NCI-H774 (cell line): ENCODE measurements at regions not wholly inside any gene's neighbourhood (a gene's known extent, or its start where the extent isn't known, plus 50 kb on each side); places are given as distances from the start of the nearest gene placed in this dataset.
"Not testable (repeated sequence)": the region's sequence is repeated elsewhere in the genome, so short reads cannot be mapped to it uniquely, and the experiment has no call there.

Experiments
- DNase-seq: peaks from one replicate; lab custom pipeline; 2025; lab: John Stamatoyannopoulos, UW

DNA sequence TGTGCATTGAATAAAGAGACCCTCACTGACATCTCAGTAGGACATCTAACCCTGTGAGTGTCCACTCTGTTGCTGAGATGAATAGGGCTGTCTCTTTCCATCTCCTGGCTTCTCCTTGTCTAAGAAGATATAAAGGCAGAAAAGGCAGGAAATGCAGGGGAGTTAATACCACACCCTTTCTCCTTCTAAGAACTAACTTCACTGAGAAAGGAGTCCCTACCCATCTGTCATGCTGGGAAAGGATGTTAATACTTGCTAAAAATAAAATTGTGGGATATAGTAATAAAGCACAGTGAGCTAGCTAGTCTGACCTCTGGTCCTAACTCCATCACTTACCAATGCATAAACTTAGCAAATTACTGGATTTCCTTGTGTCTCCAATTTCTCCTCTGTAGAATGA, 213.9 kb upstream of the FIGN start:
- DNase-seq = no peak

DNA sequence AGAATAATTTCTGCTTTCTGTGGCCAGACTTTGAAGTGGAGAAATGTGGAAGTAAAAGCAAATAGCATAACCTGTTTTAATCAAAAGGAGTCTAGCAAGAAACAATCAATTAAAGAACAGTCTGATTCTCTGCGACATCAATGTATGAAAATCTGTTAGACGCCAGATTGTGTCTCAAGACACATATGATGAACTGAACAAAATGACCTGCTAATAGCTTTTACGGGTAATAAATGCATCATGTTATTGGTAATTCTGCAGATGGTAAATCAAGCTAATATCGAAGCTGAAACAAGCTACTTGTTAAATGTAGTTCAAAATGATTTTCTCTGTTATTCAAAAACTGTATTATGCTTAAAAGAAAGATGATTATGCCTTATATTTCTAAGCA, 208.5 kb upstream of the FIGN start:
- DNase-seq = no peak

DNA sequence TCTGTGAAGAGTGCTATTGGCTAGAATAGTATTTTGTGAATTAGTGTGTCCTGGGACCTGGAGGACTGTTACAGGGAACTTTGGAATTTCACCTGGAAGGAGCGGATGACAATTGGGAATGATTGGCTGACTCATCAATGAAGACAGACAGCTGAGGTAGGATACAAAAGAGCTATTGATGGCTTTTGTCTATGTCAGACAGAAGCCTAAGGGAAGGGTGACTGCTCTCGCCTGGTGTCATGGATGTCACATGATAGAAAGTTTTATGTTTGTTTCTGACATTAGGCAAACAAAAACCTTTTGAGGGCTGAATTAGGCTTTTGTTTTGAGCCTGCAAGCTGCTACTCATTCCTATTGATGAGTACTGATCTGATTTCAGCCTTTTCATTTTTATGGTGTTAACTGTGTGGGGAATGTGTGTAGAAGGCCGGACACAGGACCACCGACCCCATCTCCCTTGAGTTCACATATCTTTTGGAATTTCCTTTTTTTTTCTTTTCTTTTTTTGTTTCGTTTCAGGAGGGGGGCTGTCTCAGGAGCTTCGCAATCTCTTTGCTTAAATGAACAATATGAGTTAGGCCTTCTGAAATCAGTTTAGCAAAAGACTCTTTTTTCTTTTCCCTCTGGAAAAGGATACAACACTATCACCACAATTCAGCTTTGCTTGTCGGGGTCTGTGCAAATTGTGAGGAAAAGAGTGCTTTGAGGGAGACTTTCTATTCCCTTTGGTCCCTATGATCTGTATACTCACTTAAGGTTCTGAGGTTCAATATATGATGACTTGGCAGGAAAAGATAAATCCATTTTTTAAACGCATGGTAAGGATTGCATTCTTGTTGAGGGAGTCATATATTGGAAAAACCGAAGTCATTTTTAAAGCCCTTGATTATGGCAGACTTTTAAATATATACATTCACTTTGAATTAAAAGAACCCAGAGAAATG, 207.9 kb upstream of the FIGN start:
- DNase-seq = no peak

DNA sequence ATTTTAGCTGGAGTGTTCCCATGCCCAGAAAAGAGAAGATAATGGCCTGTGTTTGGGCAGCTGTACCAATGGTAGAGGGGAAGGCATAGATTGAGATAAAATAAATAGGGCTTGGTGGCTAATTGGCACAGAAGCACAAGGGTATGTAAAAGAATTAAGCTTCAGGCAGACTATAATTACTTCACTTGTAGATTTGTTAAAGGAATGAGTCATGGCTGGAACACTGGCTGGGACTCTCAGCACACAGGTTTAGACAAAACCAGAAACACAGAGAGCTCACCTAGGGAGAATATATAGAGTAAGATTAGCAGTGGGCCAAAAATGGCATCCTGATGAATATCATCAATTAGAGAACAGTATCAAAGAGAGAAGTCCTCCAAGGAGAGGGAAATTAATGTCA, 198.3 kb upstream of the FIGN start:
- peak; percentile 59 for DNase-seq

DNA sequence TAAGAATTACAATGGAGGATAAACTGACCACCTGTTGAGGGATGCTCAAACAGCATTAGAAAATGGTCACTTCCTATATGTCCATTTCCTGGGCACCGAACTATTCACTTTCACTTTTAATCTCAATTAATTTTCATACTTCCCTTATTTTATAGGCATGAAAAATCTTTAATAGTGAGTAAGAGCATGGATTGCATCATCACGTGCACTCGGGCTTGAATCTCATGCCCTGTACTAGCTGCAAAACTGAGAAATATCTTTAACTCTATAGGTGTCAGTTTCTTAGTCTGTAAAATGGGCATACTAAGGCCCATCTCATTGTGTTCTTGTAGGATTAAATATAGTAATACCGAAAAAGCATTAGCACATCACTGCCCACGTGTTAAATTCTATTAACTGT, 183.9 kb upstream of the FIGN start:
- DNase-seq = no peak

DNA sequence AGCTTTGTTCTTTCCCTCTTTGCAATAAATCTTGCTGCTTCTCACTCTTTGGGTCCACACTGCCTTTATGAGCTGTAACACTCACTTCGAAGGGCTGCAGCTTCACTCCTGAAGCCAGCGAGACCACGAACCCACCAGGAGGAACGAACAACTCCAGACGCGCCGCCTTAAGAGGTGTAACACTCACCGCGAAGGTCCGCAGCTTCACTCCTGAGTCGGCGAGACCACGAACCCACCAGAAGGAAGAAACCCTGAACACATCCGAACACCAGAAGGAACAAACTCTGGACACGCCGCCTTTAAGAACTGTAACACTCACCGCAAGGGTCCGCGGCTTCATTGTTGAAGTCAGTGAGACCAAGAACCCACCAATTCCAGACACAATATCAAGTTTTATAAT, 178.7 kb upstream of the FIGN start:
- DNase-seq = not testable (repeated sequence)

DNA sequence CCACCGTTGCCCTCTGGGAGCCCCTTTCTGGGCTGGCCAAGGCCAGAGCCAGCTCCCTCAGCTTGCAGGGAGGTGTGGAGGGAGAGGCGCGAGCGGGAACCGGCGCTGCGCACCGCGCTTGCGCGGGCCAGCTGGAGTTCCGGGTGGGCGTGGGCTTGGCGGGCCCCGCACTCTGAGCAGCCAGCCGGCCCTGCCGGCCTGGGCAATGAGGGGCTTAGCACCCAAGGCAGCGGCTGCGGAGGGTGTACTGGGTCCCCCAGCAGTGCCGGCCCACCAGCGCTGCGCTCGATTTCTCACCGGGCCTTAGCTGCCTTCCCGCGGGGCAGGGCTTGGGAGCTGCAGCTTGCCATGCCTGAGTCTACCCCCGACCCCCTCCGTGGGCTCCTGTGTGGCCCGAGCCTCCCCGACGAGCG, 177.7 kb upstream of the FIGN start:
- DNase-seq = not testable (repeated sequence)

DNA sequence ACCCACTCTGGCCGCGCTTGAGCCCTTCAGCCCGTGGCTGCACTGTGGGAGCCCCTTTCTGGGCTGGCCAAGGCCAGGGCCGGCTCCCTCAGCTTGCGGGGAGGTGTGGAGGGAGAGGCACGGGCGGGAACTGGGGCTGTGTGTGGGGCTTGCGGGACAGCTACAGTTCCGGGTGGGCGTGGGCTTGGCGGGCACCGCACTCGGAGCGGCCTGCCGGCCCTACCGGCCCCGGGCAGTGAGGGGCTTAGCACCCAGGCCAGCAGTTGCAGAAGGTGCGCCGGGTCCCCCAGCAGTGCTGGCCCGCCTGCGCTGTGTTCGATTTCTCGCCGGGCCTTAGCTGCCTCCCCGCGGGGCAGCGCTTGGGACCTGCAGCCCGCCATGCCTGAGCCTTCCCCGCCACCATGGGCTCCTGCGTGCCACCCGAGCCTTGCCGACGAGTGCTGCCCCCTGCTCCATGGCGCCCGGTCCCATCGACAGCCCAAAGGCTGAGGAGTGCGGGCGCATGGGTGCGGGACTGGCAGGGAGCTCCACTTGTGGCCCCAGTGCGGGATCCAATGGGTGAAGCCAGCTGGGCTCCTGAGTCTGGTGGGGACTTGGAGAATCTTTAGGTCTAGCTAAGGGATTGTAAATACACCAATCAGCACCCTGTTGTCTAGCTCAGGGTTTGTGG, 173.7 kb upstream of the FIGN start:
- DNase-seq = no peak

DNA sequence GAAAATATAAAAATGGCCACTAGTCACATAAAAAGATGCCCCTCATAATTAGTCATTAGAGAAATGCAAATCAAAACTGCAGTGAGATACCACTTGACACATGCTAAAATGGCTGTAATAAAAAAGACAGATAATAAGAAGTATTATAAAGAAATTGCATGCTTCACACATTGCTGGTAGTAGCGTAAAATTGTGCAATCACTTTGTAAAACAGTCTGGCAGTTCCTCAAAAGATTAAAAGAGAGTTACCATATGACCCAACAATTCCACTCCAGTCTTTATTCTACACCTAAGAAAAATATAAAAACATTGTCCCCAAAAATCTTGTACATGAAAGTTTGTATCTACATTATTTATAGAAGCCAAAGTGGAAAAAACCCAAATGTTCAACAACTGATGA, 170.6 kb upstream of the FIGN start:
- DNase-seq = no peak

DNA sequence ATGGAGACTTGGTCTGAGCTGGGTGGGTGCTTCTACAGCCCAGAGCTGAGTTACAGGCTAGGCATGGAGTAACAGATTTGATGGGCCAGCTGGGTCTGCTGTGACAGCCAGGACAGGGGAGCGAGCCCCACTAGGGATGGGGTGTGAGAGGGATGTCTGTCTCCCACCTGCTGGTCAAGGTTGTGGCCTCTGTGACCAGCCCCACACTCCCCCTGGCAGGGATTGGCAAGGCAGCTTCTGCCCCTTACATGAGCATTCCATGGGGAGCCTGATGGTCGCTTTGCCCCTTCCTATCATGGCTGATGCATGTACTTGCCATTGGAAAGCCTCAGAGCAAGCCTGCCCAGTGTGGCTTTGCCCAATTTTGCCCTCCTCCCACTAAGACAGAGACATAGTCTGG, 162.0 kb upstream of the FIGN start:
- DNase-seq = no peak

DNA sequence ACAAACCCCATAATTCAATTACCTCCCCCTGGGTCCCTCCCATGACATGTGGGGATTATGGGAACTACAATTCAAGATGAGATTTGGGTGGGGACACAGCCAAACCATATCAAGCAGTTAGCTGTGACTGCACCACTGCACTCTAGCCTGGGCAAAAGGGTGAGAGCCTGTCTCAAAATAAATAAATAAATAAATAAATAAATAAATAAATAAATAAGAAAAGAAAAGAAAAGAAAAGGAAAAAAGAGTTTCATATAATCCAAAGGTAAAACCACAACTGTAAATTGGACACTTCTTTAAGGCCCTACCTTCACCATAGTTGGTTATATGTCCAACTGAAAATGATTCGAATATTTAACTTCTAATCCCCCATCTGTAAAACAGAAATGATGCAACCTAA, 157.6 kb upstream of the FIGN start:
- DNase-seq = not testable (repeated sequence)

DNA sequence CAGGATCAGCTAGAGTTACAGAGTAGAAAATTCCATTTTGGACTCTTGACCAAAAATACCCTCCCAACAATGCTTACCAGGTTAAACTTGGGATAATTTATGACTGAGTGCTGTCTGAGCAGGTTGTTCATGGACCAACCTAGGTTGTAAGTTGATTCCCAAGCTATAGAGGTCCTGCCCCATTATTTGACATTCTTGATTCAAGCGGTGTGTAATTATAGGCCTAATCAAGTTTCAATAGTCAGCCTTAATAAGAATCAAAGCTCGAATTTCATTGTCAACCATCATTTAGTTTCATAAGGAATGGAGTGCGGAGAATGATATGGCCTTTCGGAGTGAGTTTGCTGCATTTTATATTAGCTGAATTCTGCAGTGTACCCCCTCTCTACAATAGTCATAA, 152.8 kb upstream of the FIGN start:
- DNase-seq = no peak

DNA sequence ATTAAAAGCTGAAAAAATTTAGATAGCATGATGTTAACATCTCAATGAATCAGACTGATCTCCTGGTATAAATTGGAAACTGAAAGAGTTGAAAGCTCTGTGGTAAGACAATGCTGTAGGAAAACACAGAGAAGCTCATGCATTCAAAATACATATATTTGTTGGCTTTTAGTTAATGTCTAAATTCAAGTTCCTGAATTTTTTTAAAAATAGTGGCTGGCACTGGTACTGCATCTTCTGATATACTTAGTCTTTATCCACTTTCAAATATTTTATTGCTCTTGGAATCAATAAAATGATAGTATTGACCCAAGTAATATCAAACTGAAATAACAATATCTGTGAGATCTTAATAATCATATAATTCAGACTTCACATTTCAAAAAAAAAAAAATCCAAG, 151.4 kb upstream of the FIGN start:
- DNase-seq = no peak

DNA sequence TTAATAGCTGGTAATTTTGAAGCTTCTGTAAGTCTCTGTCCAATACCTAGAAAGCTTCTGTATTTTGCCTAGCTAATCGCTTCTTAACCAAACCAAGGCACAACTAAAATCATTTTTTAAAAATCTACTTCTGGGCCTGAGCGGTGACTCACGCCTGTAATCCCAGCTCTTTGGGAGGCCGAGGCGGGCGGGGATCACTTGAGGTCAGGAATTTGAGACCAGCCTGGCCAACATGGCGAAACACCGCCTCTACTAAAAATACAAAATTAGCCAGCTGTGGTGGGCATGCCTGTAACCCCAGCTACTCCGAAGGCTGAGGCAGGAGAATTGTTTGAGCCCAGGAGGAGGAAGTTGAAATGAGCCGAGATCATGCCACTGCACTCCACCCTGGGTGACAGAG, 148.6 kb upstream of the FIGN start:
- DNase-seq = no peak

DNA sequence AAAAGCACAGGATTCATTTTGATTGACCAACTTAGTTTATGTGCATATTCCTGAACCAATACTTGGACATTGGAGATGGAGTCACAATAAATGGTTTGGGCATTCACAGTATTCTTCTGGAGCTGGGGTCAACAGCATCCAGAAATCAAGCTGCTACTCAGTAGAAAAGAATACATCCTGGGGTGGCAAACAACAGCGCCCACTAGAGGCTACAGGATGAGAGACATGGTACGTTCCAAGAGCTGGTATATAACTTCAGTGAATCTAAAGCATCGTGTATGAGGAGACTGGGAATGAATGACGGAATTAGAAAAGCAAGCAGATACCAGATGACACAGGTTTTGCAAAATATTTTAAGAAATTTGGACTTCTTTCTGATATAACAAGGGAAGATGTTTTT, 142.9 kb upstream of the FIGN start:
- DNase-seq = no peak

DNA sequence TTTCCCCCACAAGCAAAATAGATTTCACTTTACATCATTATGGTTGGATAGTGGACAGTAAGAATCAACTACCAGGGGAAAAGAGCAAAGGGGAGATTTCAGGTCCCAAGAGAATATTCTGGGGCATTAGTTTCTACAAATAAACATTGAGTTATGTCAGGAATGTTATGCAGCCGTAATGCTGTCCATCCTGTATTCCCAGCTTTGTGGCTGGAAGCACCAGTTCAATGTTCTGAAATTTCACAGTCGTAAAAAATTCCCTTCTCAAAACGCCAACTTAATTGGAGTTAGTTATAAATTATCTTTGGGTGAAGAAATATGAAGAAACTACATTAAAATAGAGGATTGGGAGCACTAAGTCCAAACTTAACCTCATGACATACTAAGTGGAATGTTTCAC, 141.5 kb upstream of the FIGN start:
- no peak for DNase-seq

DNA sequence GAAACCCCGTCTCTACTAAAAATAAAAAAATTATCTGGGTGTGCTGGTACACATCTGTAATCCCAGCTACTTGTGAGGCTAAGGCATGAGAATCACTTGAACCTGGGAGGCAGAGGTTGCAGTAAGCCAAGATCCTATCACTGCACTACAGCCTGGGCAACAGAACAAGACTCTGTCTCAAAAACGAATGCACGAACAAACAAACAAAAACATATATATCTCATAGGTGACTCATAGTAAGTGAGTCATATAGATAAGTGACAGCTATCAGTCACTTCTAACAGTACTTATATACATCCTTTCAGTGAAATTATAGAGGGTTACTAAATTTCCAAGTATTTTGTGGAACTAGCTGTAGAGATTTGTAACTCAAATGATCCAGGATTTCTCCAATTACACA, 127.3 kb upstream of the FIGN start:
- DNase-seq = no peak

DNA sequence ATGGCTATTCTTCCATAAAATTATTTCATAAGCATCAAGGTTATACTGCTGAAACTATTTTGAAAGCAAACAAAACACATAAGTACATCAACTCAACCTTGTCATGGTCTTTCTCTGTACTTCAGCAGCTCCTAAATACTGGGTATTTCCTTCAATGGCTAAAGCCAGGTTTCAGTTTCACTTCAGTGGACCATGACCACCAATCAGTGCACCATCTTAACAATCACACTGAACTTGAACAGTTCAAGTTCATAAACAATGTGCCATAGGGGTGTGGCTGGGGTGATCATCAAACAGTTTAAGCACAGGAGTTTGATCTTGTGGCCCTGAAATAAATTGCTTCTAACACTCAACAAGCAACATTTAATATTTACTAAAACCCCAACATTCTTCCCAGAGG, 124.1 kb upstream of the FIGN start:
- no peak for DNase-seq

DNA sequence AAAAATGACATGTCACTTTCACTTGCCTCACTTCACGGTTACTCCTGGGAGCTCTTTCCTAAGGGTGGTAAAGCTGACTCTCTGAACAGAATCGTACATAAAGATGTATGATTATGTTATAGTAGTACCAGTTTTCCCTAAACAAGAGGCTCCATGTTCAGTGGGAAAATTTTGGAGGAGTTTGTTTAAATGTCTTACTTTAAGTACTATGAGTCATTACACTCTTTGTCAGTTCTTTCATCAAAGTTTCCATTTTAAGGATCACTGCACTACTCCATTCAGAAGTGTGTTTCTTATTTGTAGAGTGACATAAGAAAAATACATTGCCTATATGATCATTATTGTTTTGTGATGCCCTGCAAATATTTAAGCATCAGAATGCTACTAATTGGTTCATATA, 121.1 kb upstream of the FIGN start:
- no peak for DNase-seq

DNA sequence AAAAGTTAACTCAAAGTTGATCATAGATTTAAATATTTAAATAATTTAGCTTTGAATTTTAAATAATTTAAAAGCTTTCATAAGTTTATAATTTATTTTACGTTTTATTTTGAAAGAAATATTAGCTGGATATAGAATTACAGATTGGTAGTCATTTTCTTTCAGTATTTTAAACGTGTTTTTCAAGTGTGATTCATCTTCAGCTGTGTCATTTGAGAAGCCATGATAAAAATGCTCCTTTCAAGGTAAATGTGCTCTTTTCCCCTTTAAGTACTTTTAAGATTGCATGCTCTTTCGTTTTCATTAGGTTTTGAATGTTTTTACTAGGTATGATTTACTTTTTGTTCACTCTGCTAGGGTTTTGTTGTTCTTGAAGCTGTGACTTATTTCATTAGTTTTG, 116.8 kb upstream of the FIGN start:
- no peak for DNase-seq

DNA sequence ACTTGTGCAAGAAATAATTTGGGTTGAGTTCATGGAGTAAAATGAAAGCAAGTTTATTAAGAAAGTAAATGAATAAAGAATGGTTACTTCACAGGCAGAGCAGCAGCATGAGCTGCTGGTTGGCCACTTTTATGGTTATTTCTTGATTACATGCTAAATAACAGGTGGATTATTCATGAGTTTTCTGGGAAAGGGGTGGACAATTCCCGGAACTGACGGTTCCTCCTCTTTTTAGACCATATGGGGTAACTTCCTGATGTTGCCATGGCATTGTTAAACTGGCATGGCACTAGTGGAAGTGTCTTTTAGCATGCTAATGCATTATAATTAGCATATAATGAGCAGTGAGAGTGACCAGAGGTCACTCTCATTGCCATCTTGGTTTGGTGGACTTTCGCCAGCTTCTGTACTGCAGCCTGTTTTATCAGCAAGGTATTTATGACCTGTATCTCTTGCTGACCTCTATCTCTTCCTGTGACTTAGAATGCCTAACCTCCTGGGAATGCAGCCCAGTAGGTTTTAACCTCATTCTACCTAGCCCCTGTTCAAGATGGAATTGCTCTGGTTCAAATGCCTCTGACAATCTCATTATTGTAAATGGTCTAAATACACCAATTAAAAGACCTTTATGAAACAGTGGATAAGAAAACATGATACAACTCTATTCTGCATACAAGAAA, 114.1 kb upstream of the FIGN start:
- no peak for DNase-seq

DNA sequence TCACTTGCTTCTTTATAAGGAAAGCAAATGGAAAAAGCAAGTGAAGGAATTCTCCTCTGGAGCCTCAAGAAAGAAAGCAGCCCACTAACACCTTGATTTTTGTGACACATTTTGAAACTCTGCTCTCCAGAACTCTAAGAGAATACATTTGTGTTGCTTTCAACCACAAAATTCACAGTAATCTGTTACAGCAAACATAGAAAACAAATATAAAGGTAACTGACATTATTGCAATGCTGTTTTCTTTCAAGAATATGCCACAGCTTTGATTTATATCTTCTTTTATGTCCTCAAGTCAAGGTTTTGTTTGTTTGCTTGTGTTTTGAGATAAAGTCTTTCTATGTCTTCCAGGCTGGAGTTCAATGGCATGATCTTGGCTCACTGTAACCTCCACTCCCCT, 103.1 kb upstream of the FIGN start:
- no peak for DNase-seq

DNA sequence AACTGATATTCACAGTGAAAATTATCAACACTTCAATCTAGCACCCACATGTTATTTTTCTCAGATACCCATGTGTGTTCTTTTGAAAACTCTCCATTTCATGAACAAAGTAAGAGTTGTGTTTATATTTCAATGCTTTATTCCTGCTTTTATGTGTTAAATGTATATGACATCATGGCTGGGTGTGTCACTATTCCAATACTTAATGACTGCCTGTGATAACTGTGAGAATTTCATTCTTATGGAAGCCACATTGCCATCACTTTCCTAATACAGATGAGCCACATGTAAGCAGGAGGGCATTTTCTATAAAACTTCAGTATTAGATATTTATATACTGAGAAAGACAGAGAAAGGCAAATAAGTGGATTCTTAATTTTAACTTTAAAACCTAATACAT, 100.4 kb upstream of the FIGN start:
- DNase-seq = no peak
